ENCODE measurements at regions not wholly inside any gene's neighbourhood (a gene's known extent, or its start where the extent isn't known, plus 50 kb on each side); places are given as distances from the start of the nearest gene placed in this dataset.

DNA sequence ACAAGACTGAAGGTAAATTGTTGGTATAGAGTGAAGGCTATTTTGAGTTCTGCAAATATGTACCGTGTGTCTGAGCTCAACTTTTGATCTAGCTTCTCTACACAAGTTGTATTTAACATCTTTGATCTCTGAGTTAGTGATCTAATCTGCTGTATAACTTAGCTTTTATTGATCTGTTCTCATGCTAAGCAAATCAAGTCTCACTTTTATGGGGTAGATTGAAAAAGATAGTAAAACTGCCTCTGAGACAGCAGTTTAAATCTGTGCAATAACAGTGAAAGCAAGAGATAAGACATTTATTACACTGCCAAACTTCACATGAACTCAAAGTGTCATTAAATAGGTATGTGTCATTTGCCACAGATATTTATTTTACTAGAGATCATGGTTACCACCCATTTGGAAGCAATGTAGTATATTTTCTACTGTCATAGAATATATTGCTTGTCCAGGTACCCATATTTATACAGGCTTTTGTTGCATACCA, 477.3 kb downstream of the ISL1 start:
- in situ Hi-C loops (cut with MboI; ENCODE audit: low pct_unique_long_range_greater_than_20kb in 2 of 9, low sequenced_read_pairs in 9 of 9, unreplicated experiment in 9 of 9) = no loop called here
- no peak overlapping the region for H3K4me3 ChIP-seq
- no peaks in the 10 kb centered on the region for H3K4me1 ChIP-seq (replicated peaks in 1 of 2)
- no peak overlapping the region for H3K27ac ChIP-seq
- 0 to 100% (median 67%) methylated on average over 1 of the region's 1 CpG; no CpG with 5 or more reads in 1 of the 10 experiments for WGBS, 10 experiments
- no peak for ATAC-seq (replicated peaks in 6 of 8)

DNA sequence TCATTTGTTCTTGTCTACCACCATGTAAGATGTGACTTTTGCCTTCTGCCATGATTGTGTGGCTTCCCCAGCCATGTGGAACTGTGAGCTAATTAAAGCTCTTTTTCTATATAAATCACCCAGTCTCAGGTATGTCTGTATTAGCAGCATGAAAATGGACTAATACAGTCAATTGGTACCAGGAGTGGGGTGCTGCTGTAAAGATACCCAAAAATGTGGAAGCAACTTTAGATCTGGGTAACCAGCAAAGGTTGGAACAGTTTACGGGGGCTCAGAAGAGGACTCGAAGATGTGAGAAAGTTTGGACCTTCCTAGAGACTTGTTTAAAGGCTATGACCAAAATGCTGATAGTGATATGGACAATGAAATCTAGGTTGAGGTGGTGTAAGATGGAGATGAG, 488.9 kb downstream of the ISL1 start:
- in situ Hi-C loops (cut with MboI; ENCODE audit: low pct_unique_long_range_greater_than_20kb in 2 of 9, low sequenced_read_pairs in 9 of 9, unreplicated experiment in 9 of 9) = no loop called here
- ATAC-seq (replicated peaks in 6 of 8) = no peak
- no peak overlapping the region for H3K27ac ChIP-seq
- no peaks in the 10 kb centered on the region for H3K4me1 ChIP-seq (replicated peaks in 1 of 2)
- H3K4me3 ChIP-seq = no peak overlapping the region
- 0 to 83% (median 67%) methylated on average over 1 to 2 of the region's 2 CpGs; no CpG with 5 or more reads in 5 of the 10 experiments for WGBS, 10 experiments

DNA sequence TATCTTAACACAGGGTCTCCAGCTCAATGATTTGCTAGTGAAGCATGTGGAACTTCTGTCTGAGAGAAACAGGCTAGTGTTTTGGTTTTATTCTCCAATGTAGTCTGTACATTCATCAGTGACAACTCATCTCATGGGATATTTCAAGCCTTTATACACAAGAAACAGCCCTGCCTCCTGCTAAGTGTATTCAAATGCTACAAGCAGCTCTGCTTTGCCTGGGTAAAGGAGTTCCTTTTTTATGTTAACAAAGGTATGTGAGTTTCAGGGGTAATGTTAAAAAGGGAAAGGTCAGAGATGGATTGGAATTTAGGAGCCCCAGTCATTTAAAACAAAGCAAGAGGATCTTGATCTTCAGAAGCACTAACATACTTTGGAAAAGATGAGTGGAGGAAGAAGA, 498.7 kb downstream of the ISL1 start:
- Histone ChIP-seq H3K4me3 (no peak overlapping the region), H3K27ac (no peak overlapping the region), H3K4me1 (replicated peaks in 1 of 2) (peaks cover 13 to 24% of the 10 kb centered on the region in 2 donors)
- ATAC-seq (replicated peaks in 6 of 8) = peak in 5 of 8 experiments; percentile 35 to 90 (median 75)
- in situ Hi-C loops (cut with MboI; ENCODE audit: low pct_unique_long_range_greater_than_20kb in 2 of 9, low sequenced_read_pairs in 9 of 9, unreplicated experiment in 9 of 9) = no loop called here

- Histone ChIP-seq H3K27ac (no peak overlapping the region), H3K4me1 (replicated peaks in 1 of 2) (peaks cover 13 to 24% of the 10 kb centered on the region in 2 donors), H3K4me3 (no peak overlapping the region)
- 0 to 8% (median 0%) methylated on average over 1 of the region's 1 CpG; no CpG with 5 or more reads in 6 of the 10 experiments for WGBS, 10 experiments
- in situ Hi-C loops (cut with MboI; ENCODE audit: low pct_unique_long_range_greater_than_20kb in 2 of 9, low sequenced_read_pairs in 9 of 9, unreplicated experiment in 9 of 9) = no loop called here
- no peak for ATAC-seq (replicated peaks in 6 of 8)
Observed at GRCh38 chr5:51882647-51883046, 499.4 kb downstream of the ISL1 start.

DNA sequence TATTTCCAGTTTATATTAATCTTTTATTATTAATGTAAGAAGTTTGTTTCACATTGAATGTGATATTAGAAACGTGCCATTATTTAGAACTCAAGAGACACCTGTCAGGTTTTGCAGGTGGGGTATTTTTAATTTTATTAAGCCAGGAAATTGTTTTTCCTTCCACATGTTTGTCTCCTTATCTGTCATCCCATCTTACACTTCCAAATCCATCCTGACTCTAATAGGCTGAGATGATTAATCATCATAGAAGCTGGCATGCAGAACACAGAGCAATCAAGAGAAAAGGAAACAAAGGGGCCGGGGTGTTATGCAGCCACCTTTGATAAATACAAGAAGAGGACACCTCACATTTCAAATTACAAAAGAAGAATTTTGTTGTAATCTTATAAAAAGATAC, 506.5 kb downstream of the ISL1 start:
- ATAC-seq (replicated peaks in 6 of 8) = no peak
- 0 to 100% (median 63%) methylated on average over 1 to 2 of the region's 2 CpGs; no CpG with 5 or more reads in 2 of the 10 experiments for WGBS, 10 experiments
- no peak overlapping the region for H3K27ac ChIP-seq
- H3K4me3 ChIP-seq = no peak overlapping the region
- no peaks in the 10 kb centered on the region for H3K4me1 ChIP-seq (replicated peaks in 1 of 2)
- in situ Hi-C loops (cut with MboI; ENCODE audit: low pct_unique_long_range_greater_than_20kb in 2 of 9, low sequenced_read_pairs in 9 of 9, unreplicated experiment in 9 of 9) = no loop called here

- in situ Hi-C loops (cut with MboI; ENCODE audit: low pct_unique_long_range_greater_than_20kb in 2 of 9, low sequenced_read_pairs in 9 of 9, unreplicated experiment in 9 of 9) = no loop called here
- H3K27ac ChIP-seq = no peak overlapping the region
- 0 to 88% (median 53%) methylated on average over 1 to 5 of the region's 5 CpGs for WGBS, 10 experiments
Observed at GRCh38 chr5:51890435-51891116, 507.3 kb downstream of the ISL1 start.

DNA sequence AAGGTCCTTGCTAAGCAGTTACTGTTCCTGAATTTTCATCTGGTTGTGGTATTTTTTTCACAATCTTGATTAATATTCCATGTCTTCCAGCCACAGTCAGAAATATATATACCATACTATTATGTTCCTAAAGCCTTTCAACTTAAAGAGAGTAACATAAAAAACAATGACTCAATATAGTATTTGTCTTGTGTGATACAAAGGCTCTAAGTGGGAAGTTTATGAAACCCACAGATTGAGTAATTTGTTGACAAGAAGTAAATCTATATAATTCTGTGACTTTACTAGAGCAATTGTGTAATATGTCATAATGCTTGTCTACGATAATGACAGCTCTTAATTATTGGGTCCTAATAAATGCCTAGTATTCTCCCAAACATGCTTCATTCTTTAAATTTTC, 509.4 kb downstream of the ISL1 start:
- WGBS, 10 experiments = 0 to 94% (median 70%) methylated on average over 1 of the region's 1 CpG; no CpG with 5 or more reads in 3 of the 10 experiments
- no peaks in the 10 kb centered on the region for H3K4me1 ChIP-seq (replicated peaks in 1 of 2)
- in situ Hi-C loops (cut with MboI; ENCODE audit: low pct_unique_long_range_greater_than_20kb in 2 of 9, low sequenced_read_pairs in 9 of 9, unreplicated experiment in 9 of 9) = no loop called here
- H3K27ac ChIP-seq = no peak overlapping the region
- no peak overlapping the region for H3K4me3 ChIP-seq
- ATAC-seq (replicated peaks in 6 of 8) = no peak

More at GRCh38 chr5:51890435-51891116, 507.3 kb downstream of the ISL1 start:
- Histone ChIP-seq H3K4me1 (replicated peaks in 1 of 2) (no peaks in the 10 kb centered on the region), H3K4me3 (no peak overlapping the region)
- ATAC-seq (replicated peaks in 6 of 8) = no peak

- in situ Hi-C loops (cut with MboI; ENCODE audit: low pct_unique_long_range_greater_than_20kb in 2 of 9, low sequenced_read_pairs in 9 of 9, unreplicated experiment in 9 of 9) = no loop called here
- Histone ChIP-seq H3K4me1 (replicated peaks in 1 of 2) (no peaks in the 10 kb centered on the region), H3K4me3 (no peak overlapping the region), H3K27ac (no peak overlapping the region)
- no peak for ATAC-seq (replicated peaks in 6 of 8)
Observed at GRCh38 chr5:51895834-51896233, 512.6 kb downstream of the ISL1 start.

GRCh38 chr5:51902512-51902911, 519.3 kb downstream of the ISL1 start:
- Histone ChIP-seq H3K27ac (no peak overlapping the region), H3K4me3 (no peak overlapping the region), H3K4me1 (replicated peaks in 1 of 2) (no peaks in the 10 kb centered on the region)
- peak in 1 of 8 experiments; percentile 19 for ATAC-seq (replicated peaks in 6 of 8)
- in situ Hi-C loops (cut with MboI; ENCODE audit: low pct_unique_long_range_greater_than_20kb in 2 of 9, low sequenced_read_pairs in 9 of 9, unreplicated experiment in 9 of 9) = no loop called here

- H3K4me3 ChIP-seq = no peak overlapping the region
- ATAC-seq (replicated peaks in 6 of 8) = no peak
- no peak overlapping the region for H3K27ac ChIP-seq
- H3K4me1 ChIP-seq (replicated peaks in 1 of 2) = no peaks in the 10 kb centered on the region
- in situ Hi-C loops (cut with MboI; ENCODE audit: low pct_unique_long_range_greater_than_20kb in 2 of 9, low sequenced_read_pairs in 9 of 9, unreplicated experiment in 9 of 9) = no loop called here
Observed at GRCh38 chr5:51908215-51908614, 525.0 kb downstream of the ISL1 start.

- no peak overlapping the region for H3K27ac ChIP-seq
- 0 to 78% (median 50%) methylated on average over 1 to 3 of the region's 3 CpGs; no CpG with 5 or more reads in 3 of the 10 experiments for WGBS, 10 experiments
- in situ Hi-C loops (cut with MboI; ENCODE audit: low pct_unique_long_range_greater_than_20kb in 2 of 9, low sequenced_read_pairs in 9 of 9, unreplicated experiment in 9 of 9) = no loop called here
- H3K4me1 ChIP-seq (replicated peaks in 1 of 2) = no peaks in the 10 kb centered on the region
- H3K4me3 ChIP-seq = no peak overlapping the region
- no peak for ATAC-seq (replicated peaks in 6 of 8)
Observed at GRCh38 chr5:51944500-51945125, 561.4 kb downstream of the ISL1 start.

- in situ Hi-C loops (cut with MboI; ENCODE audit: low pct_unique_long_range_greater_than_20kb in 2 of 9, low sequenced_read_pairs in 9 of 9, unreplicated experiment in 9 of 9) = loop anchor here in 1 of 9 experiments (25.0 kb wide), 1 partner anchor 571 kb away; the partner anchor contains the start of gene ISL1
Observed at GRCh38 chr5:51958473-51958872, 575.2 kb downstream of the ISL1 start.

DNA sequence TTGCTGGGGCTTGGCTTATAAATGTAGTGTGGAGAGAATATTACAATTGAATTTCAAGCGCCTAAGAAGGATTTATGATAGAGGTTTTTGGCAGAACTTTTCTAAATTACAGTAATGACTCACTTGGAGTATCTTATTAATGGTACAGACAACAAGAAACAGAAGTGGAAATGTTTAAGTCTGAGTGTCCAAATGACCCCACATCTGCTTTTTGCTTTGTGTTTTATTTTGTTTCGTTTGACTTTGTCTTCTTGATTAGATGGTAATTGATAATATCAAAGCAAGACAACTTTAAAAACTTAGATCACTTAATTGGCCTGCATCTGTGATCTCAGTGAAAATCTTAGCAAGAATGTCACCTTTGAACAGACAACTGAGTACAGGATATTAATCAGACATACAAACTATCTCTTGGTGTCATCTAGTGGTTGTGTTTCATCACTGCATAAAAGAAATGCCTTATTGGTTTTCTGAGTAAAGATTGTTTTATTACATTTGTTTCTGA, 577.4 kb downstream of the ISL1 start:
- in situ Hi-C loops (cut with MboI; ENCODE audit: low pct_unique_long_range_greater_than_20kb in 2 of 9, low sequenced_read_pairs in 9 of 9, unreplicated experiment in 9 of 9) = loop anchor here in 1 of 9 experiments (25.0 kb wide), 1 partner anchor 573 kb away; the partner anchor contains the start of gene ISL1
- Histone ChIP-seq H3K27ac (no peak overlapping the region), H3K4me1 (replicated peaks in 1 of 2) (peaks cover 0 to 4% of the 10 kb centered on the region in 2 donors), H3K4me3 (no peak overlapping the region)
- peak in 7 of 8 experiments; percentile 28 to 72 (median 61) for ATAC-seq (replicated peaks in 6 of 8)
- 0 to 88% (median 56%) methylated on average over 1 to 2 of the region's 2 CpGs for WGBS, 10 experiments

More at GRCh38 chr5:51958473-51958872, 575.2 kb downstream of the ISL1 start:
- WGBS, 10 experiments = 0 to 100% (median 100%) methylated on average over 1 of the region's 1 CpG; no CpG with 5 or more reads in 1 of the 10 experiments
- Histone ChIP-seq H3K27ac (no peak overlapping the region), H3K4me1 (replicated peaks in 1 of 2) (peaks cover 0 to 4% of the 10 kb centered on the region in 2 donors), H3K4me3 (no peak overlapping the region)
- no peak for ATAC-seq (replicated peaks in 6 of 8)

Data from motor neuron (in vitro differentiated cells).